GM12872 (cell line): ENCODE measurements at regions not wholly inside any gene's neighbourhood (a gene's known extent, or its start where the extent isn't known, plus 50 kb on each side); places are given as distances from the start of the nearest gene placed in this dataset.

Experiments
- CTCF ChIP-seq: IDR thresholded peaks from 3 replicates; pipeline ENCODE4 v1.5.1; 2011; ENCODE audit warnings: low read depth, mild to moderate bottlenecking, low read length, moderate library complexity; ENCODE audit not compliant: insufficient read depth

GRCh38 chr13:44129418-44129817 lies 244.2 kb upstream of the SERP2 start:
- TF ChIP-seq CTCF = no peak

GRCh38 chr13:44131069-44131614 lies 242.5 kb upstream of the SERP2 start:
- TF ChIP-seq CTCF = no peak

GRCh38 chr13:44132710-44133109 lies 240.9 kb upstream of the SERP2 start:
- TF ChIP-seq CTCF = no peak

- no peak for TF ChIP-seq CTCF
These were observed 240.0 kb upstream of the SERP2 start for GRCh38 chr13:44133626-44134025.

GRCh38 chr13:44135566-44135965 lies 238.1 kb upstream of the SERP2 start:
- no peak for TF ChIP-seq CTCF

GRCh38 chr13:44136696-44137268 lies 236.8 kb upstream of the SERP2 start:
- TF ChIP-seq CTCF = no peak

GRCh38 chr13:44137466-44137865 lies 236.2 kb upstream of the SERP2 start:
- TF ChIP-seq CTCF = no peak
